Liver (tissue), 8 donors: ENCODE measurements at regions not wholly inside any gene's neighbourhood (a gene's known extent, or its start where the extent isn't known, plus 50 kb on each side); places are given as distances from the start of the nearest gene placed in this dataset.

Experiments used
- DNase-seq: peaks from one replicate; pipeline ENCODE4 v3.0.0-alpha.2; 2017; ENCODE audit warnings: low spot score
- H3K27ac ChIP-seq, 2 donors: one replicate each; pipeline ENCODE4 v1.7.0; 2013; ENCODE audit warnings: inconsistent platforms in 2 of 2, low read length in 2 of 2, control low read depth in 1 of 2, low read depth in 1 of 2, mild to moderate bottlenecking in 1 of 2
- H3K27me3 ChIP-seq, 4 donors: one replicate each; pipeline versions ENCODE4 v1.6.1 to v1.7.0; 2013; ENCODE audit warnings: low read length in 3 of 4, inconsistent platforms in 1 of 4, mild to moderate bottlenecking in 1 of 4, moderate library complexity in 1 of 4; ENCODE audit not compliant: control insufficient read depth in 4 of 4, insufficient read depth in 4 of 4
- H3K36me3 ChIP-seq, 4 donors: one replicate each; pipeline versions ENCODE4 v1.6.1 to v1.7.0; 2013; ENCODE audit warnings: low read length in 3 of 4, mild to moderate bottlenecking in 3 of 4, low read depth in 1 of 4, moderate library complexity in 1 of 4; ENCODE audit not compliant: control insufficient read depth in 4 of 4, insufficient read depth in 3 of 4
- H3K4me1 ChIP-seq, 4 donors: one replicate each; pipeline versions ENCODE4 v1.6.1 to v1.7.0; 2013; ENCODE audit warnings: low read length in 3 of 4, mild to moderate bottlenecking in 3 of 4, moderate library complexity in 1 of 4; ENCODE audit not compliant: control insufficient read depth in 4 of 4, insufficient read depth in 4 of 4
- H3K4me3 ChIP-seq, 3 donors: one replicate each; pipeline versions ENCODE4 v1.6.1 to v1.7.0; 2013; ENCODE audit warnings: low read length in 3 of 3, control low read depth in 1 of 3, low read depth in 1 of 3, mild to moderate bottlenecking in 1 of 3
- H3K9ac ChIP-seq, 2 donors: one replicate each; pipeline ENCODE4 v1.7.0; 2013; ENCODE audit warnings: low read length in 2 of 2, mild to moderate bottlenecking in 2 of 2, moderate library complexity in 2 of 2, control low read depth in 1 of 2, low read depth in 1 of 2
- H3K9me3 ChIP-seq, 4 donors: one replicate each; pipeline versions ENCODE4 v1.6.1 to v1.7.0; 2013; ENCODE audit warnings: low read length in 3 of 4; ENCODE audit not compliant: control insufficient read depth in 4 of 4
- ATF3 ChIP-seq: IDR thresholded peaks from 2 replicates; pipeline ENCODE4 v1.6.1; 2016; ENCODE audit warnings: antibody characterized with exemption
- CTCF ChIP-seq: fragments of 150-350 bp; IDR thresholded peaks from 2 replicates; pipeline ENCODE4 v1.5.1; 2017; ENCODE audit warnings: improper control_type of control experiment, low read depth, low read length; ENCODE audit not compliant: missing input control
- EGR1 ChIP-seq, 2 donors: IDR thresholded peaks; 2 replicates each; pipeline ENCODE4 v1.6.1; 2016 to 2018; ENCODE audit warnings: antibody characterized with exemption in 2 of 2, low read depth in 2 of 2
- FOXA1 ChIP-seq: IDR thresholded peaks from 2 replicates; pipeline ENCODE4 v1.6.1; 2016; ENCODE audit warnings: antibody characterized with exemption
- FOXA2 ChIP-seq: IDR thresholded peaks from 2 replicates; pipeline ENCODE4 v1.6.1; 2016; ENCODE audit warnings: antibody characterized with exemption
- GABPA ChIP-seq, 2 donors: IDR thresholded peaks in 1 of 2; conservative IDR thresholded peaks in 1 of 2; 2 replicates each; pipeline ENCODE4 v1.6.1; 2016; ENCODE audit warnings: antibody characterized with exemption in 2 of 2, mild to moderate bottlenecking in 1 of 2, moderate library complexity in 1 of 2
- HNF4A ChIP-seq, 2 donors: conservative IDR thresholded peaks; 2 replicates each; pipeline ENCODE4 v1.6.1; 2016; ENCODE audit warnings: antibody characterized with exemption in 2 of 2, mild to moderate bottlenecking in 2 of 2
- HNF4G ChIP-seq: IDR thresholded peaks from 2 replicates; pipeline ENCODE4 v1.6.1; 2016; ENCODE audit warnings: antibody characterized with exemption
- MAX ChIP-seq: IDR thresholded peaks from 2 replicates; pipeline ENCODE4 v1.6.1; 2016; ENCODE audit warnings: antibody characterized with exemption
- NR2F2 ChIP-seq: IDR thresholded peaks from 2 replicates; pipeline ENCODE4 v1.6.1; 2016; ENCODE audit warnings: antibody characterized with exemption
- RAD21 ChIP-seq, 2 donors: IDR thresholded peaks; 2 replicates each; pipeline ENCODE4 v1.6.1; 2016; ENCODE audit warnings: antibody characterized with exemption in 2 of 2, mild to moderate bottlenecking in 2 of 2
- REST ChIP-seq: IDR thresholded peaks from 2 replicates; pipeline ENCODE4 v1.6.1; 2016; ENCODE audit warnings: antibody characterized with exemption, mild to moderate bottlenecking
- RXRA ChIP-seq, 2 donors: IDR thresholded peaks; 2 replicates each; pipeline ENCODE4 v1.6.1; 2017 to 2018; ENCODE audit warnings: antibody characterized with exemption in 2 of 2, mild to moderate bottlenecking in 1 of 2
- SP1 ChIP-seq: IDR thresholded peaks from 2 replicates; pipeline ENCODE4 v1.6.1; 2018; ENCODE audit warnings: antibody characterized with exemption, mild to moderate bottlenecking
- TAF1 ChIP-seq: conservative IDR thresholded peaks from 2 replicates; pipeline ENCODE4 v1.6.1; 2016; ENCODE audit warnings: antibody characterized with exemption, mild to moderate bottlenecking
- YY1 ChIP-seq: IDR thresholded peaks from 2 replicates; pipeline ENCODE4 v1.6.1; 2016; ENCODE audit warnings: antibody characterized with exemption, mild to moderate bottlenecking
- WGBS: extraction: QIAGEN DNeasy Blood & Tissue Kit; methylation state at CpG from one replicate; pipeline ENCODE4 v1.1.7; 2013; 5-methylcytosine and 5-hydroxymethylcytosine counted together
- donor health status: healthy.
- donor health status: healthy.
- donor health status: healthy.
- donor health status: healthy.
- donor health status: healthy.

- DNase-seq: no peak
- no peak for TF ChIP-seq FOXA2
- no peak for TF ChIP-seq YY1
- no peak for TF ChIP-seq HNF4G
- no peak for TF ChIP-seq TAF1
- no peak for TF ChIP-seq CTCF
- TF ChIP-seq HNF4A (conservative IDR thresholded peaks at IDR 0.05): no peak
- TF ChIP-seq NR2F2: no peak
- TF ChIP-seq RAD21 (IDR thresholded peaks at IDR 0.05): no peak
- no peak for TF ChIP-seq SP1
- TF ChIP-seq FOXA1: no peak
- TF ChIP-seq MAX: no peak
- Histone ChIP-seq H3K36me3 (no peaks in the 10 kb centered on the region), H3K9me3 (no peaks in the 10 kb centered on the region), H3K27ac (no peak overlapping the region), H3K27me3 (peaks cover 0 to 2% (median 0%) of the 10 kb centered on the region in 4 donors), H3K9ac (no peak overlapping the region), H3K4me1 (no peaks in the 10 kb centered on the region), H3K4me3 (no peak overlapping the region)
- 77% methylated on average over 2 of the region's 2 CpGs for WGBS
These were observed 530.9 kb upstream of the POM121L12 start for GRCh38 chr7:52504561-52504960.

GRCh38 chr7:52502281-52502680, 533.2 kb upstream of the POM121L12 start:
- no peak overlapping the region for H3K9ac ChIP-seq
- no peaks in the 10 kb centered on the region for H3K4me1 ChIP-seq
- H3K27ac ChIP-seq: no peak overlapping the region
- peaks cover 0 to 2% (median 0%) of the 10 kb centered on the region in 4 donors for H3K27me3 ChIP-seq
- TF ChIP-seq YY1: no peak
- TF ChIP-seq FOXA2: no peak
- TF ChIP-seq HNF4G: no peak
- TF ChIP-seq CTCF: no peak
- no peak for TF ChIP-seq ATF3
- no peak for TF ChIP-seq REST
- TF ChIP-seq SP1: no peak
- TF ChIP-seq EGR1 (IDR thresholded peaks at IDR 0.05; ENCODE audit: low read depth in 2 of 2): no peak
- no peak for TF ChIP-seq GABPA (IDR thresholded peaks at IDR 0.05 in 1 of 2, conservative IDR thresholded peaks at IDR 0.05 in 1 of 2)
- TF ChIP-seq RXRA (IDR thresholded peaks at IDR 0.05): no peak
- no peak for TF ChIP-seq MAX
- no peaks in the 10 kb centered on the region for H3K9me3 ChIP-seq
- no peak overlapping the region for H3K4me3 ChIP-seq
- 55% methylated on average over 4 of the region's 4 CpGs for WGBS
- no peaks in the 10 kb centered on the region for H3K36me3 ChIP-seq
- DNase-seq: no peak
